ENCODE measurements at regions not wholly inside any gene's neighbourhood (a gene's known extent, or its start where the extent isn't known, plus 50 kb on each side); places are given as distances from the start of the nearest gene placed in this dataset.

DNA sequence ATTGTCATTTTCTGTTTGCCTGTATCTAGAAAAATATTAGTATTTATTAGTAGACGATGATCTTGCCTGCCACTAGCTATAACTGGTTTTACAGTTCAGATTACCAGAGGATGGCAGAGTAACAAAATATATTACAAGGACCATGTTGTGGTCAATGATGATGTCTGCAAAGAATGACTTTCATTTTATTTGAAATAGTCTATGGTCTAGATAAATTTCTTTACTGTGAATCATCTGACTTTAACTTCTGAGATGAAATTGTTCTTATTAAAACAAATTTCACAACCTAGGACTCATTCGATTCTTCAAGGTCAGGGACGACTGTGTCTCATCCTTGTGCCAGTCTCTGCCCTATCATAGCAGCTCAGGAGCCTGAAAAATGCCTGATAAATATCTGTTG, 637.8 kb upstream of the KLF12 start:
- TF ChIP-seq POLR2AphosphoS5 (IDR thresholded peaks at IDR 0.05) (no peak), POLR2A (IDR thresholded peaks at IDR 0.05) (no peak), CTCF (IDR thresholded peaks at IDR 0.05 in 8 of 11, conservative IDR thresholded peaks at IDR 0.05 in 3 of 11) (no peak)

Data from spleen (tissue), 7 donors.